GM19025 (cell line): ENCODE measurements at regions not wholly inside any gene's neighbourhood (a gene's known extent, or its start where the extent isn't known, plus 50 kb on each side); places are given as distances from the start of the nearest gene placed in this dataset.

ENCODE experiments used
- ATAC-seq: cut with Tn5 transposase; IDR thresholded peaks from one replicate; pipeline ENCODE4 v1.9.1; 2021; ENCODE audit warnings: mild to moderate bottlenecking, low read depth, moderate library complexity; ENCODE audit not compliant: unreplicated experiment

DNA sequence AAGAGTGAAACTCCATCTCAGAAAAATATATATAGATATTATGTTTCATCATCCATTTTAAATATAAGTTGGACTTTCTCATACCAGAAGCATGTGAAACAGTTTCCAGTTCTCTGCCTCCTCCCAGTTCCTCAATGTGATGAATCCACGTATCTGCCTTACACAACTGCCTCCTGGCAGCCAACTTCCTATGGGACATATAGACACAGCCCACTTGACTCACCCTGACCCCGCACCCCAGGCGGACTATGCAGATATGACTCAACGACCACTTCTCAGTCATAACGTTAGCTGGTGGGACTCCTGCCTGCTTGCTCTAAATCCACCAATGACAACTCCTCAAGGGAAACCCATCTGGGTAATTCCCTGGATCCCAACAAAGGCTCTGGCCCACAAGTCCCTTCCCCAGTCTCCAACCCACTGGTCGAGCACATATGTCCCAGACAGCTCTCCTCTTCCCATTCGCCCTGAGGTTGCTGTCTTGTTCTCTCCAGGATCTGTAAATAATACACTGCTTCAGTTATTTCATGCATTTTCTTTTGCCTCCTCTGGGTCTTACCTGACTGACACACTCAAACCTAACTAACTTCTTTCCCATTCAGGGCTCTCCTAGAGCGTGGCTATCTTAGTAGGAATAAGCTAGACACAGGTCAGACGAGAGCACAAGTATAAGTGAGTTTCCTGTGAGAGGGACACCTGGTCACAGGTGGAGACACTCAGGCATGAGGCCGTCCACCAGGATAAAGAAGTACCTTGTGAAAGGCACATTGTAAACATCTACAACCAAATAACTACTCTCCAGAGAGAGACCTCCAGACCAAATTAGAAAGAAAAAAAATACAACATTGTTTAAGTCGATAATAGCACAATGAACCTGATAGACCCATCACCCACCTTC lies 548.5 kb downstream of the CD83 start:
- ATAC-seq = no peak

DNA sequence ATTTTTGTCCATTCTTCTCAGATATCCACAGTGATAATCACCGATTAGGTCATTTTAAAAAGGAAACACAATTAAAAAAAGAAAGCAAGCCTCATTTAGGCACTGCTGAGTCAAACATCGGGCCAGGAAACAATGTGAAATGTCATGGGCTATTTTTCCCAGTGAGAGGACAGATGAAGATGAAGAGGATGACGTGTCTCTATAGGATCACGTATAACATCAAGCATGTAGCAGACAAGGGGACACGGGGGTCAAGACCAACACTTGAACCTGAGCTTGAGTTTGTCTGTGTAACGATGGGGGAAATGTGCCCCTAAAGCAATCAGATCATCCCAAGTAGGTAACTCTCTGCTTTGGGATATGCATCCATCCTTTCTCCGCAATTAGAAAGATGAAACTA lies 553.2 kb downstream of the CD83 start:
- no peak for ATAC-seq

DNA sequence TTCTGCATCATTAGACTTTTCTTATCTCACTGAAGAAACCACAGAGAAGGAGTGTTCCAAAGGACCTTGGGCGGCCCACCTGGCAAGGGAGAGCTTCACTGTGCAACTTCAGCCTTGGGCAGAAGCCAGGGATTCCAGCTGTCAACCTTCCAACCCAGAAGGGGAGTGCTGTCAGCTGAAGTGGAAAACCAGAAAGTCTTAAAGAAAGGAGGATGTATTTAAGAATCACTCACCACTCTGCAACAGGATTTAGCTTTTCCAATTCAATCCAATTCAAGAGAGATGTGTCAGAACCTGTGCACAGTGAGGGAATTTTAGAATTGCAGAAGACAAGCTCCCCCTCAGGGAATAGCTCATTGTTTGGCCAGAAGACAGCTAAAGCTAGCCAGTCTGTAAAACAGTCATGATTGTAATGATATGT lies 553.7 kb downstream of the CD83 start:
- ATAC-seq = no peak

DNA sequence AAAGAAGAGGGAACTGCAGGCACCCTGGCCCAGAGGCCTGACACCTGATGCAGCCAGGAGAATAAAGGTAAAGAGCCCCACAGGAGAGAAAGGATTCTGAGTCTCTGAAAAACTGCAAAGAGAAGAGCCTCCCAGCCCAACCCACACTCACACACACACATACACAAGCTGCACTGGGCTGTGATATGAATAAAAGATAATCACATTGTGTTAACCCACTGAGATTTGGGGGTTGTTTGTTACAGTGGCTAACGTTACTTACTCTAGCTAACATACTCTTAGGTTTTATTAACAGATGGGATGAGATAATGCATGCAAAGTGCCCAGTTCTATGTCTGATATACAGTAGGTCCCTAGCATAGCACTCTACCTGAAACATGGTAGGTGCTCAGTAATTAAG lies 554.4 kb downstream of the CD83 start:
- no peak for ATAC-seq

DNA sequence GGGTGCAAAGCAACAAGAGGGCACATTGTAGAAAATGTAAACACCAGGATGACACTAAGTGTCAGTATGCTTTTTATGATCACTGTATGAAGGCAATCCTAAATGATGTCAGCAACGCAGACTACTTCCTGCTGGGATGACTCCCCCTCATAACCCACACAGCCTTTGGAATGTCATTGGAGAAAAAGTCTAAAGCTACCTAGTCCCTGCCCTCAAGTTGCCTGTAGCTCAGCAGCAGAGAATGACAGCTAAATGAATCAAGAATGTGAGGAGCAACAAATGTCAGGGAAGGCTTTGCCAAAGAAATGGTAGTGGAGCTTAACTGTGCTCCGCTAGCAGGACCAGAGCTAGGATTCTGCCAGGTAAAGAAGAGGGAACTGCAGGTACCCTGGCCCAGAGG lies 555.6 kb downstream of the CD83 start:
- ATAC-seq = no peak

DNA sequence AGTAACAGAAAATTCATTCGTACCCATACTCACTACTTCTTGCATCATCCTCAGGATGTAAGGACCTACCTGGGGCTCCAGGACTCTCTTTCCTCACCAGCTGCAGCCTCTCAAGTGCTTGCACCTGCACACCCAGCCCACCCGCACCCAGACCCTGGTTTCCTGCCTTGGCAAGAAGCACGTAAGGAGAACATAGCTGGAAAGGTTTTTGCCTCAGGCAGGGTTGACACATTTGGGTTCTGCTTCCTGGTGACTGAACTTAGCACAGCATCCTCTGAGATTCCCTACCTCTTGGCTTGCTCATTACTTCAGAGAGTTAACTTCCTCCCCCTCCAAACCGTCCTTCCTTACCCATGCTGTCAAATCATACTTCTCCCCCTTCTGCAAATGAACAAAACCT lies 556.9 kb downstream of the CD83 start:
- ATAC-seq = no peak

DNA sequence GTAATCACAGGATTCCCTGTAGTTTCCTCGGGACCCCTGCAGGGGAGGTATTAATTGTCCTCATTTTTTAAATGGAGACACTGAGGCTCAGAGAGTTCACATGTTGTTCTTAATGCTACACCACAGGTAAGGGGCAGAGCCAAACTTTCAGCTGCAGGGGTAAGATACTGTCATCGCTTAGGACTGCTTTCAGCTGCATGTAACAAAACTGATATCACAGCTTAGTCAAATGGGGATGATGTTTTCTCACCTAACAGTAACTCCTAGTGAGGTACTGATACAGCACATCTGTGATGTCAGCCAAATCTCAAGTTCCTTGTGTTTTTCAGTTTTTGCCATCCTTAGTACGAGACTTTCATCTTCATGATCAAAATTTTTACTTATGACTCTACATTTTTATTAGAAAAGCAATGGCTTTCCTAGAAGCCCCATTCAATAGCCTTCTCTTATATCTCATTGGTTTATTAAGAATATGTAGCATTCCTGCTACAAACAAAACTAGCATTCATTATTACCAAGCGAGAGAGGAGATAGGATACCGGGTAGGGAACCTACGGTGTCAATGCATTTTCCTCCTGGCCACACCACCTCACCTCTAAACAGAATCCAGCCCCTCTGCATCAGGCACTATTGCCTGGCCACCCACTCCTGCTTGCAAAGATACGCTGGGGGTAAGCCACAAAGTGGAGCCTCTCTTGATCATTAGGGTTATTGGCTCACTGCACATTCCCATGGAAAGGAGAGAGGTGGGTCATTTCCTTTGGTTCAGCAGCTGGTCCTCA lies 557.5 kb downstream of the CD83 start:
- ATAC-seq = no peak

DNA sequence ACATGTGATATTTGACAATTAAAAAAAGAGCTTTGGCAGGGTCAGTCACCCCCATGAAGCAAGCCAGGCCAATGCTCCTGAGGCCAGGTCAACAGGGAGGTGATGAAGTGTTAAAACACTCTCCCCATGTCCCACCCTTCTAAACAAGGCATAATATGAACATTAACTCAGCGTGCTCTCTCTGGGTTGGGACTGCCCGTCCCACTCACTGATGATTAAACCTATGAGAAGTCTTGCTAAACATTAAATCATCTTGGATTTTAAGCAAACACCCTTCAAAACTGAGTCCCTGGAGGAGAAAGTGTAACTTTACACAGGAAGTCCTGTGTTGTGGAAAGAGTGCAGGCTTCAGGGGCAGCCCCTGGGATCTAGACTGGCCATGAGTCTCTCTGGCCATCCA lies 558.5 kb downstream of the CD83 start:
- no peak for ATAC-seq

DNA sequence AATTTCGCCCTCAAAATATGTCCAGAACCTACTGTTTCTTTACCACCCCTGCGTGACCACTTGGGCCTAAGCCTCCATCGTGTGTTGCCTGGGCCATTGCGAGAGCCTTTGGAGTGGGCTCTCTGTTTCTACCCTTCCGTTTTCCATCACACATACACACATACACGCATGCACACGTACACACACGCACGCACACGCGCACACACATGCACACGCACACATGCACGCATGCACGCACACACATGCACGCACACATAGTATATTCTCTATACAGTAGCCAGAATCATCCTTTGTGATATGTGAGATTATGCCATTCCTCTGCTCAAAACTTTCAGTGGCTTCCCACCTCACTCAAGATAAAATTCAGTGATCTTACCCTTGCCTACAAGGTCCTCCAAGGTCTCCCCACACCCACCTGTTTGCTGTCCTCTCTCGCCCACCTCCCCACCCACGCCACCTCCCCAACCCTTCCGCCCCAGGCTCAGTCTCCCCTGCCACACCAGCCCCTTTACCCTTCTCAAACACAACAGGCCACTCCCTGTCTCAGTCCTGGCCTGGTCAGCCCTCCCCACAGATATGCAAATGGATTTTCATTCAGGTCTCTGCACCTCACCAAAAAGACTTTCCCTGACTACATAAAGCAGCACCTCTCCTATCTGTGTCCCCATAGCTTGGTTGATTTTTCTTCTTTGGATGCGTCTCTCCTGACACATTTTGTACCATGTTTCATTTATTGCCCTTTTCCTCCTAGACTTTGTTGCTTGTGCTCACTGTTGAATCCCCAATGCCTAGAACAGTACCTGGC lies 559.6 kb downstream of the CD83 start:
- ATAC-seq = no peak

DNA sequence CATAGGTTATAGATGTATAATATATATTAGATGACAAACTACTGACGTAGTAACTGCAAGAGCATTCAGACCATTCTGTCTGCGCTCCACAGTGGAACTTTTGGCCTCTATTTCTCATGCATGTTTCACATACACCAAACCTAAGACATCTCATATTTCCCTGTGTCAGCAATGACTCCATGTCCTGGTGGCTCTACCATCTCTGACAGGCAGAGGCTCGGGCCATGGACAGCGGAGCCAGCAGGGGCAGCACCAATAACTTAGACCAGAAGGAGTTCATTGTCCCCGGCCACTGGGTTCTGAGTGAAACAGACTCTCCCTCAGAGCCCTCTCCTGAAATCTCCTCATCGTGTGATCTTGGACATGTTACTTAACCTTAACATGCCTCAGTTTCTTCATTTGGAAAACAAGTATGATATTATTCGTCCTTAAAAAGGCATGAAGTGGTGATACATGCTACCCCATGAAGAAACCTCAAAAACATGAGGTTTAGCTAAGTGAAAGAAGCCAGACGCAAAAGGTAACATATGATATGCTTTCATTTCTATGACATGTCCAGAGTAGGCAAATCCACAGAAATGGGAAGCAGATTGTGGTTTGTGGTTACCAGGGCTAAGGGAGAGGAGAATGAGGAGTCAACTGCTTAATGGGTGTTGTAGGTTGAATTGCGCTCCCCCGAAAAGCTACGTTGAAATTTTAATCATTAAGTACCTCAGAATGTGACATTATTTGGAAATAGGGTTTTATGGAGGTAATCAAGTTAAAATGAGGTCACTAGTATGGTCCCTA lies 564.0 kb upstream of the JARID2 start:
- no peak for ATAC-seq

DNA sequence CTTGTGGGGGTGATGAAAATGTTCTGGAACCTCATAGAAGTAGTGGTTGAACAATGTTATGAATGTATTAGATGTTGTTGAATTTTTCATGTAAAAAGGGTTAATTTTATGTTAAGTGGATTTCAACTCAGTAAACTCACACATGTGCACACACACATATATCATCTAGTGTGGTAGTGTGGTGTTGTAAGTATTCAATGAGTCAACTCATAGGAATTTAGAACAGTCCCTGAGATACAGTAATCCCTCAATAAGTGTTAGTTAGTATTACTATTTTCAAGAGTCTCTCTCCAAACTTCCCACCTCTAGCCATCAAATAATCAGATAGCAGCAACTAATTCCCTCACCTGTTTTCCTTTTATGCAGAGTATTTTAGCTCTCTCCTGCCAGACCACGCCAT lies 563.1 kb upstream of the JARID2 start:
- no peak for ATAC-seq

DNA sequence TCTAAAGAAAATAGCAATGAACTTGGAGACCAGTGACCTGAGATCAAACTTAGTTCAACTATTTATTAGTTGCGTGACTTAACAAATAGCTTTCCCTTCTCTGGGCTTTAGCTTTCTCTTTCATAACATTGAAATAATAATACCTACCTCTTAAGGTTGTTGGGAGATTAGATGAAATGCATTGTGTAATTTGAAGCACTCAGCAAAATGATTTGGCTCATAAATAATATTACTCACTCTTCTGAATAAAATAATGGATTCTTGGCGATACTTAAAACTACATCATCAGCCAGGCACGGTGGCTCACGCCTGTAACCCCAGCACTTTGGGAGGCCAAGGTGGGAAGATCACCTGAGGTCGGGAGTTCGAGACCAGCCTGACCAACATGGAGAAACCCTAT lies 556.2 kb upstream of the JARID2 start:
- no peak for ATAC-seq

DNA sequence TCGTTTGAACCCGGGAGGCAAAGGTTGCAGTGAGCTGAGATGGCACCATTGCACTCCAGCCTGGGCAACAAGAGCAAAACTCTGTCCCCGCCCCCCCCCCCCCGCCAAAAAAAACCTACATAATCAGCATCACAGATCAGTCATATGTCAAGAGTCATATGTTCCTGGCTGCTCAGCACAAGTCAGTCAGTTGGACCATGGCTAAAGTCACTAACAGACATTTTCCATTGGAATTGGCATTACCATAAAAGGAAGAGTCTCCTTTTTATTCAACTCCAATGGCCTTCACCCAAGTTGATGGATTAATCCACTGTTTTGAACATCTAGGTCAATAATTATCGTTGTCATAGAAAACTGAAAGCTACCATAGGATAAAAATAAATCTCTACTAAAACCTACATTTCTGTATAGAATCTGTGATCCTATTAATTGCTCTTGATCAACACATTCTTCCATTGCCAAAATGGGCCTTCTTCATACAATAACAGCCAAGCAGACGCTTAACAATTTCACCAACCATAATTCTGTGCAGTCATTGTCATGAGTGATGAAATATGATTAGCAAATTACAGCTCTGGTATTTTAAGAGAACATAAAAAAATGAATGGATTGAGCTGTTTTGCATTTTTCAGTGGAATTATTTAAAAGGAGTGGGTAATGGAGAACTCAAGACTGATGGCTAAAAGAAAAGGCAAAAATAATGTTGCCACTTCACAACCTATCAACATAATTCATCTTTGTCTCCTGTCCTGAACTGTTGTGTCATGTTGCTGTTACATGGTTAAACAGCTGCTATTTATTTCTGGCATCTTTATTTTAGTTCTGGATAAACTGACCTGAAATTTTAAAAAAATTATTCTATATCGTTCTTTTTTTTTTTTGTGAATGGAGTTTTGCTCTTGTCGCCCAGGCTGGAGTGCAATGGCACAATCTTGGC lies 555.5 kb upstream of the JARID2 start:
- ATAC-seq = no peak

DNA sequence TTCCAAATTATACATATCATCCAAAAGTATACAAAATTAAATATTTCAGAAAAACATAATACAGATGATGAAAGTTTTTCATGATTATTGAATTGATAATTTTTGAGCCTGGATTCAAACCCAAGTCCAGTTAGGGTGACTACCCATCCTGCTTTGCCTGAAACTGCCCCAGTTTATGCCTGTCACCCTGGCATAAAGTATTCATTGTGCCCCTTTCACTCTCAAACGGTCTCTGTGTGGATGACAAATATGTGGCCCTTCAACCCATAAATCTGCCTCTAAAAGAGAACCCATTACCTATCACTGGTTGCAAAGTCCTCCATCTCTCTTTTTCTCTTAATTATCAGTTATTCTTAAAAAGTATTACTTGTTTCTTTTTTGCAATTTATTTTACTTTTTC lies 553.7 kb upstream of the JARID2 start:
- ATAC-seq = no peak

DNA sequence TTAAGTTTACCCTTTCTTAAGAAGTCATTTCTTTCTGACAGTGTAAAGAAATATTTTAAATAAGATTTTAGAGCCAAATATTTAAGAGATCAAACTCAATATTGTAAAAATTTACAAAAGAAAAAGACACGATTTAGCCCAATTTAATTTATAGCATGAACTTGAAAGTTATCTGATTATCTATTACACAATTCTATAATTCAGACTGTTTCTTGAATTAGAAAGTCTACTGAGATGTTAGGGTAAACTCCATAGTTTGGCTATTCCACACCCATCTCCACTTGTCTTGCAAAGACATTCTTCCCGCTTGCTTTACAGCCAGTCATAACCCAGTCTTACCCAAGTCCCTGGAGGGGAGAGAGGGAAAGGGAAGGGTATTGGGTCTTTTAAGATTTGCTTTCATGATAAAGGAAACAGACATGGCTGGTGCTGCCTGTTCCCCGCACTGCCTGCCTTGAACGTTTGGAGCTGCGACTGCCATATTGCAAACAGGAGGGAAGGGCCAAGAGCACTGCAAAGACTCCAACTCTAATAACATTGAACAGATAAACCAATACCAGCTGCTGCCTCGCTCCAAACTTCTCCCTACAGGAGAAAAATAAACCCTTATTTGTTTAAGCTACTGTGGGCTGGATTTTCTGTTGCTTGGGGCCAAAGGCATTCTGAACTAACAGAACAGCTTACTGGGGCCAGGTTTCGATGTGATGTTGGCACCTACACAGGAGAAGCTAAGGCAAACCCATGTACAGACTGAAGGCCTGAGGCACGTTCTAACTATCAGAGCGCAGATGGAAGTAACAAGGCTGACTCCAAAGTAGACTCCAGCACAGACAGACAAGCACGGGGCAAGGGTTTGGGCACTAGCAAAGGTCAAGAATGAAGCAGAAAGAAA lies 552.3 kb upstream of the JARID2 start:
- no peak for ATAC-seq

DNA sequence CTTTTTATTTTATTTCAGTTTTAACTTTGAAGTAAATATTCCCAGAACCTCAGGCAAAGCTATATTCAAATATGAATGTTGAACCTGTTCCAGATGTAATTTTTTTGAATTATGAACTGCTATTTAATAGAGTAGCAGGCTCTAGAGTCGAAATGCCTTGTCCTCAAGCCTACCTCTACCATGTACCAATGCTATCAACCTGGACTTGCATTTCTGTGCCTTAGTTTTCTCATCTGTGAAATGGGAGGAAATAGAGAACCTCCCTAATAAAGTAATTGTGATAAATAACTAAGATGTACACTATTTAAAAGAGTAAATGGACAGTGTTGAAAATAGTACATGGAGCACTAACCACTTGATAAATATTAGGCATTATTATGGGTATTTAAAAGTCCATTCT lies 551.6 kb upstream of the JARID2 start:
- no peak for ATAC-seq

DNA sequence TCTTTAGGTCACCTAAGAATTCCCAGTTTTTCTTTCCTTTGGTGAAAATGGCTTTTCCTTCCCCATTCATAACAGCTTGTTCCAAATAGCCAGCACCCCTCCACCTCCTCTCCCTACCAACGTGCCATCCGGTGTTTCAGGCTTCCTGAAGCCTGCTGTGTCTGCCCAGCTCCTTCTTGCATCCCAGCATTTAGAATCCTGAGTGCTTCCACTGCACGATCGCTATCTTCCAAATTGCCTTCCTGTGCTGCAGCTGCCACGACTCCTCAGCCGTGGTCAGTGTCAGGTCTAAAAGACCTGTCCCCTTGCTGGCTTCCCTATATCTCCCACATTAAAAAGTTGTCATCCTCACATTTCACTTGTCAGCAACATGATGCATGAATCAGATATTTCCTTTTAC lies 550.3 kb upstream of the JARID2 start:
- no peak for ATAC-seq

DNA sequence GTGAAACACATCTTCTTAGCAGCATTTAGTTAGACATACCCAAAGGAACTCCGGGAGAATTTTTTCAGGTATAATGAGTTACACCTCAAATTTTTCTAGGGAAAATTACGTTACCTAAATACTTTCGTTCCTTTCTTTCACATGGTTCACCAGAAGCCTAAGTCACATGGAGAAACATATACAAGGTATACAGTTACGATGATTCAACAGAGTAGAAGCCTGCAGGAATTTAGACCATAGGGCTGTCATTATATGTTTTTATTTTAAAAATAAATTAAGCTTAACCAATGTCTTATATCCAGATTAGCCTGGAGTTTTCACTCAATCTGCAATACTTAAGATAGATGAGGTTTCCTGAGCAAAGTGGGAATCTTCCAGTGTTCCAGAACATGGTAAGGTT lies 549.5 kb upstream of the JARID2 start:
- no peak for ATAC-seq
